Pancreas (tissue), 10 donors: ENCODE measurements at regions not wholly inside any gene's neighbourhood (a gene's known extent, or its start where the extent isn't known, plus 50 kb on each side); places are given as distances from the start of the nearest gene placed in this dataset.
A peak's percentile ranks its signal among the peaks of the same experiment; 100 is the strongest.

Source experiments
- ATAC-seq, 4 donors: fragments of 200-7000 bp; cut with Tn5 transposase; one replicate each; pipeline versions ENCODE4 v1.8.0 to v1.9.1; 2020; ENCODE audit warnings: mild to moderate bottlenecking in 4 of 4, moderate library complexity in 4 of 4
- DNase-seq, 6 donors: peaks; one replicate each; pipeline ENCODE4 v3.0.0-alpha.2; 2020
- FAIRE-seq: peaks from 2 replicates; lab custom pipeline; 2012; peaks lifted over from hg19 to GRCh38; lab: Jason Lieb, UNC
- H3K27ac ChIP-seq, 4 donors: fragments of 200-600 bp; sonication (generic); 1 replicate in 3 of 4; 2 replicates in 1 of 4; pipeline versions ENCODE4 v1.5.0 to v1.8.0; 2020
- H3K27me3 ChIP-seq, 4 donors: fragments of 200-600 bp; one replicate each; pipeline ENCODE4 v1.8.0; 2021
- H3K36me3 ChIP-seq, 3 donors: fragments of 200-600 bp; sonication (generic) in 1 of 3; one replicate each; pipeline versions ENCODE4 v1.5.0 to v1.8.0; 2020 to 2021
- H3K4me1 ChIP-seq, 3 donors: fragments of 200-600 bp; one replicate each; pipeline ENCODE4 v1.8.0; 2021
- H3K4me3 ChIP-seq, 4 donors: fragments of 200-600 bp; sonication (generic) in 2 of 4; one replicate each; pipeline versions ENCODE4 v1.5.0 to v1.8.0; 2020 to 2021
- H3K9me3 ChIP-seq, 4 donors: fragments of 200-600 bp; one replicate each; pipeline ENCODE4 v1.8.0; 2021
- CTCF ChIP-seq, 4 donors: fragments of 200-600 bp; sonication (generic) in 3 of 4; IDR thresholded peaks; one replicate each; pipeline versions ENCODE4 v1.5.0 to v1.8.0; 2021; ENCODE audit warnings: antibody characterized with exemption in 4 of 4
- WGBS, 2 donors: extraction: QIAGEN DNeasy Blood & Tissue Kit; methylation state at CpG; one replicate each; pipeline ENCODE4 v1.1.7; 2013; 5-methylcytosine and 5-hydroxymethylcytosine counted together
- intact Hi-C, 3 donors: fragments of 100-400 bp; cut with DNase I; formaldehyde crosslinking; loops; one replicate each; pipeline versions ENCODE4 v1.11.1 to v1.14.2; 2022
- donor health status: healthy with polysubstance abuse.
- donor health status: DM: no; HTN: no; CAD: no; lungs with moderate emphysema.
- donor health status: DM: no; HTN: no; CAD: no.
- donor health status: control.
- donor health status: control.
- donor health status: Bipolar disorder and iron deficiency.
- donor health status: DM: yes; HTN: yes; CAD: no.
- donor health status: DM: no; HTN: no; CAD: no.
- donor health status: DM: no; HTN: no; CAD: no.
- donor health status: DM: yes; HTN: yes; CAD: no.

DNA sequence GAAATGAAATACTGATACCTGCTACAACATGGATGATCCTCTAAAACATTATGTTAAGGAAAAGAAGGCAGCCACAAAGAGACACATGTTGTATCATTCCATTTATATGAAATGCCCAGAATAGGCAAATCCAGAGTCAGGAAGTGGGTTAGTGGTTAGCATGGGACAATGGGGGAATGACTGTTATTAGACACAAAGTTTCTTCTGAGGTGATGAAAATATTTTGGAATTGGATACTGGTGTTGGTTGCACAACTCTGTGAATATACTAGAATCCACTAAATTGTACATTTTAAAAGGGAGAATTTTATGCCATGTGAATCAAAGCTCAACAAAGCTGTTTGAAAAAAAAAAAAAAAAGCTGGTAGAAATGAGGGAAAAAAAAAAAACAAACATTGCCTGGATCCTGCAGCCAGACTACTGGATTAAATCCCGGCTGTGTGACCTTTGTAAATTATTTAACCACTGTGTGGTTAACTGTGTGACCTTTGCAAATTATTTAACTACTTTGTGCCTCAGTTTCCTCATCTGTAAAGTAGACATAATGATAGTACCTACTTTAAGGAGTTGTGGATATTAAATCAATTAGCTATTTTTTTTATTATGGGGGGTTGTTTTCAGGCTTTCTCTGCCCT, 75.6 kb upstream of the PRICKLE2 start:
- intact Hi-C loops: no loop called here
- 12 to 15% methylated on average over 1 of the region's 1 CpG for WGBS, 2 donors
- ATAC-seq: peak in 1 of 4 donors; percentile 32

DNA sequence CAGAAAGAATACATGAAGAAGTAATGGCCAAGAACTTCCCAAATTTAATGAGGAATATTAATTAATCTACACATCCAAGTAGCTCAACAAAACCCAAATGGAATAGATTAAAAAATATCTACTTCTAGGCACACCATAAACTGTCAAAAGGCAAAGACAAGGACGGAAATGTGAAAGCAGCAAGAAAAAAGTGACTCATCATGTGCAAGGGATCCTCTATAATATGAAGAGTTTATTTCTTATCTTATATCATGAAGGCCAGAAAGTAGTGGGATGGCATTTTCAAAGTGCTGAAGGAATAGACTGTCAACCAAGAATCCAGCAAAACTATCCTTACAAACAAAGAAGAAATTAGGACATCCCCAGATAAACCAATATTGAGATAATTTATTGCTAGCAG, 73.9 kb upstream of the PRICKLE2 start:
- H3K27me3 ChIP-seq: no peaks in the 10 kb centered on the region
- H3K4me1 ChIP-seq: no peaks in the 10 kb centered on the region
- WGBS, 2 donors: 84 to 93% methylated on average over 1 of the region's 1 CpG
- no peaks in the 10 kb centered on the region for H3K9me3 ChIP-seq
- TF ChIP-seq CTCF (IDR thresholded peaks at IDR 0.05): no peak
- intact Hi-C loops: no loop called here
- no peak for ATAC-seq
- no peak for FAIRE-seq
- no peak overlapping the region for H3K27ac ChIP-seq
- no peak overlapping the region for H3K4me3 ChIP-seq
- no peak for DNase-seq
- H3K36me3 ChIP-seq: no peaks in the 10 kb centered on the region

More for the DNA sequence above, 75.6 kb upstream of the PRICKLE2 start:
- no peak for DNase-seq
- Histone ChIP-seq H3K27me3 (no peaks in the 10 kb centered on the region), H3K27ac (no peak overlapping the region), H3K4me3 (no peak overlapping the region), H3K4me1 (no peaks in the 10 kb centered on the region), H3K9me3 (no peaks in the 10 kb centered on the region), H3K36me3 (no peaks in the 10 kb centered on the region)
- FAIRE-seq: no peak
- TF ChIP-seq CTCF (IDR thresholded peaks at IDR 0.05): no peak

DNA sequence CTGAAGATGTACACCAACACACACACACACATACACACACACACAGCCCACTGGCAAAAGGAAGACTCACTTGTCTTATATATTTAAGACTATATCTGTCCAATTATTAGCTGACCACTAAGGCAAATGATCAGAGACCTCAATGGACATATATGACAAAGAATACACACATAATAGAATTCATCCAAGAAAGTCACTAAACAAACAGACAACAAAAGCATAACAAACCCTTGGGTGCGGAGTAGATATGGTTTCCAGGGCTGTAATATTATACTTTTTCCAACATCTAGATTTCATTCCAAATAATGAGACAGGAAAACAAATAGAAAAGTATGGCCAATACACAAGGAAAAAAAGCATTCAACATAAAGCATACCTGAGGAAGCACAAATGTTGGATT, 72.3 kb upstream of the PRICKLE2 start:
- Histone ChIP-seq H3K4me3 (no peak overlapping the region), H3K36me3 (no peaks in the 10 kb centered on the region), H3K27me3 (no peaks in the 10 kb centered on the region), H3K27ac (no peak overlapping the region), H3K9me3 (no peaks in the 10 kb centered on the region), H3K4me1 (no peaks in the 10 kb centered on the region)
- TF ChIP-seq CTCF (IDR thresholded peaks at IDR 0.05): no peak
- 96 to 97% methylated on average over 1 of the region's 1 CpG for WGBS, 2 donors
- ATAC-seq (no peak), FAIRE-seq (no peak), DNase-seq (no peak)
- intact Hi-C loops: no loop called here

- no peaks in the 10 kb centered on the region for H3K4me1 ChIP-seq
- FAIRE-seq (no peak), DNase-seq (peak in 1 of 6 donors; percentile 32), ATAC-seq (peak in 3 of 4 donors; percentile 40 to 62 (median 45))
- H3K9me3 ChIP-seq: no peaks in the 10 kb centered on the region
- intact Hi-C loops: no loop called here
- H3K27me3 ChIP-seq: no peaks in the 10 kb centered on the region
- TF ChIP-seq CTCF (IDR thresholded peaks at IDR 0.05): no peak
- no peak overlapping the region for H3K27ac ChIP-seq
- no peaks in the 10 kb centered on the region for H3K36me3 ChIP-seq
- WGBS, 2 donors: 92 to 97% methylated on average over 5 of the region's 5 CpGs
- H3K4me3 ChIP-seq: no peak overlapping the region
Observed at GRCh38 chr3:64295594-64295993, 70.3 kb upstream of the PRICKLE2 start.

DNA sequence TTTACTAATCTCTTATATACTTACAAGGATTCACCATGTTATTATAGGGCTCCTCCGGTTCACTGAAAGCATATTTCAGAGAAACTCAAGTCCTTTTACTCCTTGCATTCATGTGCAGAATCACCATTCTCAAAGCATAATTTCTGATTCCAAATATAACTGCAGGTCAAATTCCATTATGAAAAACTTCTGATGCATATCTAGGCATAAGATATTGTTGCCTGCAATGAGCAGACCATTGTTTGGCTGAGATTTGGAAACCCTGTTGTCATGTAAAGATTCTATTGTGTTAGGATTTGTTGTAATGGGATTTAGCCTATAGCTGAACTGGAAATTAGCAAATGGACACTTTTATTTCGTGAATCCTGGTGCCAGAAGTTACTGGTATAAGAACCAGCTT, 69.5 kb upstream of the PRICKLE2 start:
- ATAC-seq (no peak), DNase-seq (no peak), FAIRE-seq (no peak)
- Histone ChIP-seq H3K27ac (no peak overlapping the region), H3K4me3 (no peak overlapping the region), H3K4me1 (no peaks in the 10 kb centered on the region), H3K36me3 (no peaks in the 10 kb centered on the region), H3K27me3 (no peaks in the 10 kb centered on the region), H3K9me3 (no peaks in the 10 kb centered on the region)
- 94 to 99% methylated on average over 2 of the region's 2 CpGs for WGBS, 2 donors
- intact Hi-C loops: no loop called here
- TF ChIP-seq CTCF (IDR thresholded peaks at IDR 0.05): no peak
